ENCODE measurements at regions not wholly inside any gene's neighbourhood (a gene's known extent, or its start where the extent isn't known, plus 50 kb on each side); places are given as distances from the start of the nearest gene placed in this dataset.

DNA sequence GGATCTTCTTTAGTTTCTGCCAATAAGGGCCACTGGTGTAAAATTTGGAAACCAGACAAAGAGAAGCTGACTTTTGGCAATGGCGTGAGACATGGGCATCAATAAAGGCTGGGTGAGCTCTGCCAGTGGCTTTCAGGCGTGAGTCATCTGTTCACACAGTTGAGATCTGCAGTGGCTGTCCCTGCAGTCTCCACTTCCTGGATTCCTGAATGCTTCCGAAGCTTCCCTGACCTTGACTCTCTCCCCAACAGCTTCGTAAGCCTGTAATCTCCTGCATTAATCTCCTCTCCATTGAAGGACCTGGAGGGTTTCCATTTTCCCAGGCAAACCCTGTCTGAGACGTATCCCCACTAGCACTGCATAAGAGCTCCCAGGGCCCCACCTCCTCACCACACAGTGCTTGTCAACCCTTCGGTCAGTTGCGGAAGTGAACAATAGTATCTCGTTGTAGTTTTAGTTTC, 574.7 kb downstream of the TBC1D22A start:
- TF ChIP-seq, protein P1, sequence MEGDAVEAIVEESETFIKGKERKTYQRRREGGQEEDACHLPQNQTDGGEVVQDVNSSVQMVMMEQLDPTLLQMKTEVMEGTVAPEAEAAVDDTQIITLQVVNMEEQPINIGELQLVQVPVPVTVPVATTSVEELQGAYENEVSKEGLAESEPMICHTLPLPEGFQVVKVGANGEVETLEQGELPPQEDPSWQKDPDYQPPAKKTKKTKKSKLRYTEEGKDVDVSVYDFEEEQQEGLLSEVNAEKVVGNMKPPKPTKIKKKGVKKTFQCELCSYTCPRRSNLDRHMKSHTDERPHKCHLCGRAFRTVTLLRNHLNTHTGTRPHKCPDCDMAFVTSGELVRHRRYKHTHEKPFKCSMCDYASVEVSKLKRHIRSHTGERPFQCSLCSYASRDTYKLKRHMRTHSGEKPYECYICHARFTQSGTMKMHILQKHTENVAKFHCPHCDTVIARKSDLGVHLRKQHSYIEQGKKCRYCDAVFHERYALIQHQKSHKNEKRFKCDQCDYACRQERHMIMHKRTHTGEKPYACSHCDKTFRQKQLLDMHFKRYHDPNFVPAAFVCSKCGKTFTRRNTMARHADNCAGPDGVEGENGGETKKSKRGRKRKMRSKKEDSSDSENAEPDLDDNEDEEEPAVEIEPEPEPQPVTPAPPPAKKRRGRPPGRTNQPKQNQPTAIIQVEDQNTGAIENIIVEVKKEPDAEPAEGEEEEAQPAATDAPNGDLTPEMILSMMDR (IDR thresholded peaks at IDR 0.05; ENCODE audit: insufficient read depth, low read length): no peak
- TF ChIP-seq POLR2AphosphoS5 (IDR thresholded peaks at IDR 0.05; ENCODE audit: low read depth): no peak

Measured in HL-60 (cell line).